ENCODE measurements at regions not wholly inside any gene's neighbourhood (a gene's known extent, or its start where the extent isn't known, plus 50 kb on each side); places are given as distances from the start of the nearest gene placed in this dataset.

DNA sequence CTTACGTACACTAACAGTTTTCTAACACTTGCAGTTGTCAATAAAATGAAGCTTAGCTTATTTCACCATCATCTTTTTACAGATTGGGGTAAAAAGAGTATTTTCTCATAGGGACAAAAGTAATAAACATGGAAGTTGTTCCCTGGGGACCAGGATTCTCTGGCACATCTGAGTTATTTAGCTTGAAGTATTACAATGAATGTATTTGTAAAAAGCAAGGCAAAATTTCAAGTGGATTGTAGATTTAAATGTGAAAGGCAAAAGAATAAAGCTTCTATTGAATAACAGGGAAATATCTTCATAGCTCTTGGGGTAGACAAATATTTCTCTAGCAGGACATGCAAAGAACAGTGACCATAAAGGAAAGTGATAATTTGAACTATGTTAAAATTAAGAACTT, 260.0 kb upstream of the ECI2 start:
- Histone ChIP-seq H3K4me1 (ENCODE audit: control insufficient read depth, low read depth, low read length) (peaks cover 4% of the 10 kb centered on the region), H3K9ac (ENCODE audit: low read length) (no peak overlapping the region), H3K27ac (ENCODE audit: low read length) (no peak overlapping the region), H3K36me3 (ENCODE audit: control insufficient read depth, low read depth, low read length) (no peaks in the 10 kb centered on the region), H3K27me3 (ENCODE audit: control insufficient read depth, insufficient read depth, low read length) (no peaks in the 10 kb centered on the region), H3K4me3 (ENCODE audit: low read length) (no peak overlapping the region), H3K9me3 (ENCODE audit: control insufficient read depth, low read depth, low read length) (no peaks in the 10 kb centered on the region)

DNA sequence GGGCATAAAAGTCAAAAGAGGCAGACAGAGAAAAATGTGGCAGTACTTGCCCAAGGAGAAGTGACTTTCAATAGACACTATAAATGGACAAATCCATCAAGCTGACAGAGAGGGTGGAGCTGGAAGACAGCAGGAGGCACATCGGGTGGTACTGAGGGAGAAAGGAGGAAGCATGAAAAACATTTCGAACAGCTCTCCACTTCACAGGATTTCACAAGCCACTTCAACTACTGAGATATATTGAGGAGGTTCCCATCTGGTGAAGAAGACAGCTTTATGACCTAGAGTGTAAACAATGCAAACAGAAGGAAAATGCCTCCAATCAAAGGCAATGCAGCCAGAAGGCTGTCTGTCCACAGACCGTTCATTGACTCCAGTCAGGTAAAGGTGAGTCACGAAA, 259.4 kb upstream of the ECI2 start:
- Histone ChIP-seq H3K4me1 (ENCODE audit: control insufficient read depth, low read depth, low read length) (peaks cover 4% of the 10 kb centered on the region), H3K36me3 (ENCODE audit: control insufficient read depth, low read depth, low read length) (no peaks in the 10 kb centered on the region), H3K27ac (ENCODE audit: low read length) (no peak overlapping the region), H3K27me3 (ENCODE audit: control insufficient read depth, insufficient read depth, low read length) (no peaks in the 10 kb centered on the region), H3K9me3 (ENCODE audit: control insufficient read depth, low read depth, low read length) (no peaks in the 10 kb centered on the region), H3K9ac (ENCODE audit: low read length) (no peak overlapping the region), H3K4me3 (ENCODE audit: low read length) (no peak overlapping the region)

DNA sequence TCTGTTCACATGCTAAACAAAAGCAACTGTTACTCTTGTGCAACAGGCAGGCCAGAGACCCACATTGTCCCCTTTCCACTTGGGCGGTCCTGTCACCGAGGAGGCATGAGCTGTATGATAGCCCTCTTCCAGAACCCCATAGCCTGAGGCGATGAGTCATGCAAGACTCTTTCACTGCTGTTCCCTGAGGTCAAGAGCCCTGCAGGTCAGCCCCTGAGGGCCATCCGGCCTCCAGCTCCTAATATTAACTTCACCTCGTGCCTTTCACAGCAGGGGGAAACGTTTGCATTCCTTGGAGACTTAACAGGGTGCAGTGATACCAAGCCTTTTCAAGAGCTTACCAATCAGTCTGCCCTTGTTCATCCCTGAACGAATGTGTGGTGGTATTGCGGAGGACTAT, 253.3 kb upstream of the ECI2 start:
- Histone ChIP-seq H3K9ac (ENCODE audit: low read length) (no peak overlapping the region), H3K4me3 (ENCODE audit: low read length) (no peak overlapping the region), H3K4me1 (ENCODE audit: control insufficient read depth, low read depth, low read length) (peaks cover 7% of the 10 kb centered on the region), H3K27ac (ENCODE audit: low read length) (no peak overlapping the region), H3K27me3 (ENCODE audit: control insufficient read depth, insufficient read depth, low read length) (no peaks in the 10 kb centered on the region), H3K36me3 (ENCODE audit: control insufficient read depth, low read depth, low read length) (no peaks in the 10 kb centered on the region), H3K9me3 (ENCODE audit: control insufficient read depth, low read depth, low read length) (peaks cover 9% of the 10 kb centered on the region)

DNA sequence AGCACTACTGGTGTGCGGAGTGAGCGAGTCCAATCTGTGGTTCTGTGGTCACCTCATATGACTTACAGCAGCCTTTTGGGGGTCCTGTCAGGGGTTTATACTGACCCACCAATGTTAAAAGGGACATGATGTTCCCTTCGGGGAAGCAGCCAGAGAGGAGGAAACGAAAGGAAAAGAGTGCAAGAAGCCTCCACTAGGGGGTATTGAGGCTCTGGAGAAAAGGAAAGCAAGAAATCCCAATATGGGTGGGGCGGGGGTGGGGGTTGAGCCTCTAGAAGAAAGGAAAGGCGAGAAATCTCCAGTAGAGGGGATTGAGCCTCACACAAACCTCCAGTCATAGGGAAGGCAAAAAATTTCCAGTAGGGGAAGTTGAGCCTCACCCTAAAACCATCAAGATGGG, 249.3 kb upstream of the ECI2 start:
- no peak overlapping the region for H3K9ac ChIP-seq (ENCODE audit: low read length)
- H3K36me3 ChIP-seq (ENCODE audit: control insufficient read depth, low read depth, low read length) = no peaks in the 10 kb centered on the region
- no peak overlapping the region for H3K4me3 ChIP-seq (ENCODE audit: low read length)
- no peaks in the 10 kb centered on the region for H3K27me3 ChIP-seq (ENCODE audit: control insufficient read depth, insufficient read depth, low read length)
- H3K4me1 ChIP-seq (ENCODE audit: control insufficient read depth, low read depth, low read length) = peaks cover 7% of the 10 kb centered on the region
- H3K9me3 ChIP-seq (ENCODE audit: control insufficient read depth, low read depth, low read length) = peaks cover 11% of the 10 kb centered on the region
- no peak overlapping the region for H3K27ac ChIP-seq (ENCODE audit: low read length)

DNA sequence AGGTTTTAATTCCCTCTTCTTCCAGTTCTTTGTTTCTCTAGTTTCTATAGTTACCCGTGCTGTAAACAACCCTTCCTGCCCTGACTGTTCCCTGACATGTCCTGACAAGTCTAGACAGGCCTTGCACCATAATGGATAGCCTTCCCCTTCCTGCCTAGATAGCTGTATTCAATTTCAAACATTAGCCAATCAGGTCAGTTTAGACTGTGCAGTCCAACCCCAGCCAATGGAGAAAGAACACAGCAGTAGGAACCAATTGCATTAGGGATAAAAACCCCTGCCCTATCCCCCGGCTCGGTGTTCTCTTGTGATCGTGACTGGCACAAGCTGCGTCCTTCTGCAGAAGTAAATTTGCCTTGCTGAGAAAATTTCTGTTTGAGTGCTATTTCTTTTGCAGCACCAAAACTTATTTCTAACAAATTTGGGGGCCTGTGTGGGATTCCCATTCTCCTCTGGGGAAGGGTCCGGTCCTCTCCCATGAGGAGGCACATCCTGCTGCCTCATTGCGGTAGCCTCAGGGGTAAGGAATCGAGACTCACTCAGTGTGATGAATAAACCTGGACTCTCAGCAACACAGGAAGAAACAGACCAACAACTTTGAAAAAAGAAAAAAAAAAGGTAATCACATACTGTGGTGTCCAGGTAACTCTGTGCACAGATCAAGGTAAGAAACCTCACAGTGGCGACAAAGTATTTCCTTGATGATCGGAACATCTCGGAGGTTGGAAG, 248.7 kb upstream of the ECI2 start:
- H3K9me3 ChIP-seq (ENCODE audit: control insufficient read depth, low read depth, low read length) = peaks cover 11% of the 10 kb centered on the region
- H3K36me3 ChIP-seq (ENCODE audit: control insufficient read depth, low read depth, low read length) = no peaks in the 10 kb centered on the region
- H3K4me3 ChIP-seq (ENCODE audit: low read length) = no peak overlapping the region
- H3K27ac ChIP-seq (ENCODE audit: low read length) = no peak overlapping the region
- no peaks in the 10 kb centered on the region for H3K27me3 ChIP-seq (ENCODE audit: control insufficient read depth, insufficient read depth, low read length)
- H3K4me1 ChIP-seq (ENCODE audit: control insufficient read depth, low read depth, low read length) = peaks cover 7% of the 10 kb centered on the region
- H3K9ac ChIP-seq (ENCODE audit: low read length) = no peak overlapping the region

DNA sequence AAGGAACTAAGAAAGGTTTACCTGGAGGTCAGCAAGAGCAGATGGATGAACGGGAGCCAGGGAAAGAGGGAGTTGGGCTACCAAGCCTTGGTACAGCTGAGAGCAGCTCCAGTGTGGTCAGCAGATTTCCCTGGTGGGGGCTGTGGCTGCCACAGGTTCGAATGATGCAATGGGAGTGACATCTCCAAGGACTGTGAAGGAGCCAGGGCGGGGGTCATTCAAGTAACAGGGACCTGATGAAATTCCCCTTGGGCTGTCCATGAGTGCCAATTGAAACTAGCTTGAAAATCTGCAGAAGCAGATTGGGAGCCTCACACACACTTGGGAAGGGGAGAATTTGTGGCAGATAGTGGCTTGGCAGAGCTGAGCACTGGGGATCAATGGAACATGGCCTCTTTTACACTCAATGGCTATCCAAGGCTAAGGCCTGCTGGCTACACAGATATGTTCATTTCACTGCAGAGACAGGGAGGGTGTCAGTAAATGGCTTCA, 247.0 kb upstream of the ECI2 start:
- no peaks in the 10 kb centered on the region for H3K36me3 ChIP-seq (ENCODE audit: control insufficient read depth, low read depth, low read length)

DNA sequence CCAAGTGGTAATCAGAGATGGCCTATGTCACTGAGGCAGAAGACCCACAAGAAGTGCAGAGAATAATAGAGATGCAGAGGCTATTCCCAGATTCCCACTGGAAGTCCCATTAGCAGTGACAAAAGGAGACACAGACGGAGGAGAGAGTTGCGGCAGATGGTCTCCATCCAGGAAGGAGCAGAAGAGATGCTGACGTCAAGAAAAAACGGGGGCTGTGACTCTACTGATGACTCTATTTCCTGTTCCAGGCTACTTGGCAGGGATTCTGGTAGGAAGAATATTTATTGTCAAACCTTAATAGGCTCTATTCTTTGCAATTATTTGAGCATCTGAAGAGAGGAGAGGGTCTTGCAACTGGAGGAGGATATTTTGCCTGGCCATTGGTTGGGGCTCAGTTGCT, 246.0 kb upstream of the ECI2 start:
- H3K4me3 ChIP-seq (ENCODE audit: low read length) = no peak overlapping the region
- H3K27ac ChIP-seq (ENCODE audit: low read length) = no peak overlapping the region
- no peaks in the 10 kb centered on the region for H3K36me3 ChIP-seq (ENCODE audit: control insufficient read depth, low read depth, low read length)
- H3K27me3 ChIP-seq (ENCODE audit: control insufficient read depth, insufficient read depth, low read length) = no peaks in the 10 kb centered on the region
- H3K9ac ChIP-seq (ENCODE audit: low read length) = no peak overlapping the region
- H3K9me3 ChIP-seq (ENCODE audit: control insufficient read depth, low read depth, low read length) = peaks cover 11% of the 10 kb centered on the region
- no peaks in the 10 kb centered on the region for H3K4me1 ChIP-seq (ENCODE audit: control insufficient read depth, low read depth, low read length)

More for the DNA sequence above, 247.0 kb upstream of the ECI2 start:
- Histone ChIP-seq H3K4me3 (ENCODE audit: low read length) (no peak overlapping the region), H3K27ac (ENCODE audit: low read length) (no peak overlapping the region), H3K9me3 (ENCODE audit: control insufficient read depth, low read depth, low read length) (peaks cover 11% of the 10 kb centered on the region), H3K4me1 (ENCODE audit: control insufficient read depth, low read depth, low read length) (no peaks in the 10 kb centered on the region), H3K9ac (ENCODE audit: low read length) (no peak overlapping the region), H3K27me3 (ENCODE audit: control insufficient read depth, insufficient read depth, low read length) (no peaks in the 10 kb centered on the region)

DNA sequence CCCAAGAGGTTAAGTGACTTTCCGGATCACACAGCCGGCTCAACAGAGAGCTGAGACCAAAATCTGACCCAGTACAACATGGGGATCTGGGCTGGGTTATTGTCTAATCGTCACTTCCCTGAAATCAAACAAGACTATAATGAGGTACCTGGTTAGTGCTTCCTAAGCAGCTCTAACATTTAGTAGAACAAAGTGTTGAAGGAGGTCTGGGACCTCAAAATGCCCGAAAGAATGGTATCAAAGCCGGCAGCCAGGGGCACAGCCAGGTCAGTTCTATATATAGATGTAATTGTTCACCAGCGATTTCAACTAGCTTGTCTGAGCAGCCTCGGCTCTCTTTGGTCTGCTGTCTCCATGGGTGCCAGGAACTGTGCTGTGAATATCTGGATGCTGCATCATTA, 245.5 kb upstream of the ECI2 start:
- H3K27ac ChIP-seq (ENCODE audit: low read length) = no peak overlapping the region
- H3K4me3 ChIP-seq (ENCODE audit: low read length) = no peak overlapping the region
- no peaks in the 10 kb centered on the region for H3K4me1 ChIP-seq (ENCODE audit: control insufficient read depth, low read depth, low read length)
- H3K9ac ChIP-seq (ENCODE audit: low read length) = no peak overlapping the region
- H3K9me3 ChIP-seq (ENCODE audit: control insufficient read depth, low read depth, low read length) = peaks cover 11% of the 10 kb centered on the region
- no peaks in the 10 kb centered on the region for H3K36me3 ChIP-seq (ENCODE audit: control insufficient read depth, low read depth, low read length)
- H3K27me3 ChIP-seq (ENCODE audit: control insufficient read depth, insufficient read depth, low read length) = no peaks in the 10 kb centered on the region

DNA sequence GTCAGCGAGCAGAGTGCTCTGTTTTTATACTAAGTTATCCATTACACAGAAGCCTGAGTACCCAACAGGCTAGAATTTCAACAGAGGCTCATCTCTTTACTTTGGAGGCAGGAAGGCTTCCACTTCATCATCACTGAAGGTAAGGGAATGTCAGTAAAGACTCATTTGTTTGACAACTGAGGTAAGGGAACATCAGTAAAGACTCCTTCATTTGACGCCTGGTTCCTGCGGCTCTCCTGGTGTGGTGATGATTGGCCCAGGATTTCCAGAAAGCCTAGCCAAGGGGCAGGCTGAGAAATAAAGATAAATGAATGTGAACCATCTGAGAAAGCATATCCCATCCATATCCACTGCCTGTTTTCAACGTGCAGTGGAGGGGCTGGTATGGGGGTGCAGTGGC, 244.6 kb upstream of the ECI2 start:
- H3K27me3 ChIP-seq (ENCODE audit: control insufficient read depth, insufficient read depth, low read length) = no peaks in the 10 kb centered on the region
- H3K36me3 ChIP-seq (ENCODE audit: control insufficient read depth, low read depth, low read length) = no peaks in the 10 kb centered on the region
- no peak overlapping the region for H3K4me3 ChIP-seq (ENCODE audit: low read length)
- no peak overlapping the region for H3K27ac ChIP-seq (ENCODE audit: low read length)
- peaks cover 11% of the 10 kb centered on the region for H3K9me3 ChIP-seq (ENCODE audit: control insufficient read depth, low read depth, low read length)
- H3K4me1 ChIP-seq (ENCODE audit: control insufficient read depth, low read depth, low read length) = no peaks in the 10 kb centered on the region
- no peak overlapping the region for H3K9ac ChIP-seq (ENCODE audit: low read length)

DNA sequence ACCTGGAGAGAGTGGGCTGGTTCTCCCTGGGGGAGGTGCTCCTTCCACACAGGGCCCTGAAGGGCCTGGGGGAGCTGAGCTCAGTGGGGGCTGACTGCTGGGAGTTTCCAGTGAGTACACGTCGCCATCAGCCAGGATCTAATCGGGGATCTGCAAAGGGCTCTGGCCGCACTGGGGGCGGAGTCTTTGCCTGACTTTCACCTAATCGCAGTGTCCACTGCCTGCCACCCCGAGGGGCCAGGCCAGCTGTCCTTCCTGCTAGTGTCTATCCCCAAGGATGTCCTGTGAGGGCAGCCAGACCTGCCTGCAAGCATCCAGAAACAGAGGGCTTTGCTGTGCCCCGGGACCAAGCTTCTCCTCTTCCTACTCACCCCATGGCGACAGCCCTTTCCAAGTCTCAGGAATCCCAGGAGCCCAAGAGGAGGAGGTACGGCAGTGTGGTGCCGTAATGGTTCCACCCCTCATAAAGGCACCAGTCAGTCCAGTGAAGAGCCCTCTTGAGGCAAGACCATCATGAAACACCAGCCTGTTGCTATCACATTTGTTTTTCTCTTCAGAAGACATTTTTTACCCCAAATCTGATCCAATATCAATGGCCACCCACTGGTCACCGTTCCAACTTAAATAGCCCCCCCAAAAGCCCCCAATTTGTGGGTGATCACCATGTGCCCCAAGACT, 243.1 kb upstream of the ECI2 start:
- Histone ChIP-seq H3K36me3 (ENCODE audit: control insufficient read depth, low read depth, low read length) (no peaks in the 10 kb centered on the region), H3K4me1 (ENCODE audit: control insufficient read depth, low read depth, low read length) (no peaks in the 10 kb centered on the region), H3K4me3 (ENCODE audit: low read length) (no peak overlapping the region), H3K9me3 (ENCODE audit: control insufficient read depth, low read depth, low read length) (no peaks in the 10 kb centered on the region), H3K27me3 (ENCODE audit: control insufficient read depth, insufficient read depth, low read length) (no peaks in the 10 kb centered on the region), H3K9ac (ENCODE audit: low read length) (no peak overlapping the region), H3K27ac (ENCODE audit: low read length) (no peak overlapping the region)

DNA sequence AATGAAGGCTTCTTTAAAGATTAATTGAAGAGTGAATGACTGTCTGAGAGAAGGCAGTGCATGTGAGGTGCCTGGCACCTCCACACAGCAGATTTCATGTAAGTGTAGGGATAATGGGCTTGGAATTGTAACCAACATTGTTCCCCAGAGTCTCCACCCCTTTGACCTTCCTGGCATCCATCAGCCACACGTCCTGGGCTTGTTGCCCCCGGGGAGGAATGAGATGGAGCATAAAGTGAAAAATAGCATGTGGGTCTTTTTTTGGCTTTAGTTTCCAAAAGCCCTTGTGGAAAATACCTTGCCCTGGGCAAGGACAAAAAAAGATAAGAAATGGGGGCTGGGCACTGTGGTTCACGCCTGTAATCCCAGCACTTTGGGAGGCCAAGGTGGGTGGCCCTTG, 242.2 kb upstream of the ECI2 start:
- Histone ChIP-seq H3K4me3 (ENCODE audit: low read length) (no peak overlapping the region), H3K9ac (ENCODE audit: low read length) (no peak overlapping the region), H3K36me3 (ENCODE audit: control insufficient read depth, low read depth, low read length) (no peaks in the 10 kb centered on the region), H3K4me1 (ENCODE audit: control insufficient read depth, low read depth, low read length) (no peaks in the 10 kb centered on the region), H3K9me3 (ENCODE audit: control insufficient read depth, low read depth, low read length) (no peaks in the 10 kb centered on the region), H3K27me3 (ENCODE audit: control insufficient read depth, insufficient read depth, low read length) (no peaks in the 10 kb centered on the region), H3K27ac (ENCODE audit: low read length) (no peak overlapping the region)

DNA sequence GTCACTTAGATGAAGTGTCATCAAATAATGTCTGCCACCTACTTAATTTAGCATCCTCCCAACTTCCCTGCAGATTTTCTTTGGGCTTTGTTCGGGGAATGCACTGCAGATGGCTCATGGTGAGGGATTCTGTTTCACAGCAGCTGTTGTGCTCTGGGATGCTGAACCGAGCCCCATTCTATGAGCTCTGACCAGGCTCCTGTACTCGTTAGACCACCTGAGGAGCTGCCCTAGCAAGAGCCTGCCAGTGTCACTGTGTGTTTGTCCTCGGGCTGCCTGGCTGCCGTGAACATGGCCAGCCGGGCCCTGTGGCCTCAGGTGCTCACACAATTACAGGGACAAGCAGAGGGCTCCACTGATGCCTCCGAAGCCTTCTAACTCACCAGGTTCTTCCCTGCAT, 238.8 kb upstream of the ECI2 start:
- Histone ChIP-seq H3K4me3 (ENCODE audit: low read length) (no peak overlapping the region), H3K27ac (ENCODE audit: low read length) (no peak overlapping the region), H3K27me3 (ENCODE audit: control insufficient read depth, insufficient read depth, low read length) (no peaks in the 10 kb centered on the region), H3K4me1 (ENCODE audit: control insufficient read depth, low read depth, low read length) (no peaks in the 10 kb centered on the region), H3K9ac (ENCODE audit: low read length) (no peak overlapping the region), H3K36me3 (ENCODE audit: control insufficient read depth, low read depth, low read length) (no peaks in the 10 kb centered on the region), H3K9me3 (ENCODE audit: control insufficient read depth, low read depth, low read length) (no peaks in the 10 kb centered on the region)
